B cell (primary cell): ENCODE measurements at regions not wholly inside any gene's neighbourhood (a gene's known extent, or its start where the extent isn't known, plus 50 kb on each side); places are given as distances from the start of the nearest gene placed in this dataset.

ENCODE experiments used
- EZH2 ChIP-seq: IDR thresholded peaks from 2 replicates; pipeline ENCODE4 v1.6.1; 2012; ENCODE audit warnings: borderline replicate concordance, low read depth, mild to moderate bottlenecking, moderate library complexity, low read length; ENCODE audit not compliant: insufficient read depth, poor library complexity, severe bottlenecking
- TF ChIP-seq, protein P1 (sequence below): fragments of 200-600 bp; IDR thresholded peaks from one replicate; pipeline ENCODE4 v1.8.0; 2022; ENCODE audit warnings: antibody characterized with exemption, mild to moderate bottlenecking

DNA sequence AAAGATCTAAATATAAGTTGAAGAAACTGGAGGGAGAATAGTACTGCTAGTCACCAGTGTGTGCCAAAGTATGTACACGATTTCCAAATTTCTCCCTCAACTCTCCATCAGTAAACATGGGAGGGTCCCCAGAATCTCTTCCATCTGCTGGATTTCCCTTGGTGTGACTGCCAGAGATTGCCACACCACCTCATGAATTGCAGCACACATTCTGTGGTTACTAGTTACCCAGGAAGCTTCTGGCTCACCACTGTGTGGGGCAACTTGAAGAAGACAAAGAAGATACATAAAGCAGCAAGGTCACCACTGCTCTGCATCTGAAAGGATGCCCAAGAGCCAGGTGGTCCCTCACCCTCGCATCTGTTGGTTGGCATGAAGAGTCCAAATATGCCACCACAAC lies 191.7 kb upstream of the ESRRG start:
- TF ChIP-seq, protein P1, sequence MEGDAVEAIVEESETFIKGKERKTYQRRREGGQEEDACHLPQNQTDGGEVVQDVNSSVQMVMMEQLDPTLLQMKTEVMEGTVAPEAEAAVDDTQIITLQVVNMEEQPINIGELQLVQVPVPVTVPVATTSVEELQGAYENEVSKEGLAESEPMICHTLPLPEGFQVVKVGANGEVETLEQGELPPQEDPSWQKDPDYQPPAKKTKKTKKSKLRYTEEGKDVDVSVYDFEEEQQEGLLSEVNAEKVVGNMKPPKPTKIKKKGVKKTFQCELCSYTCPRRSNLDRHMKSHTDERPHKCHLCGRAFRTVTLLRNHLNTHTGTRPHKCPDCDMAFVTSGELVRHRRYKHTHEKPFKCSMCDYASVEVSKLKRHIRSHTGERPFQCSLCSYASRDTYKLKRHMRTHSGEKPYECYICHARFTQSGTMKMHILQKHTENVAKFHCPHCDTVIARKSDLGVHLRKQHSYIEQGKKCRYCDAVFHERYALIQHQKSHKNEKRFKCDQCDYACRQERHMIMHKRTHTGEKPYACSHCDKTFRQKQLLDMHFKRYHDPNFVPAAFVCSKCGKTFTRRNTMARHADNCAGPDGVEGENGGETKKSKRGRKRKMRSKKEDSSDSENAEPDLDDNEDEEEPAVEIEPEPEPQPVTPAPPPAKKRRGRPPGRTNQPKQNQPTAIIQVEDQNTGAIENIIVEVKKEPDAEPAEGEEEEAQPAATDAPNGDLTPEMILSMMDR: no peak
- no peak for TF ChIP-seq EZH2
